Karpas-422 (cell line): ENCODE measurements at regions not wholly inside any gene's neighbourhood (a gene's known extent, or its start where the extent isn't known, plus 50 kb on each side); places are given as distances from the start of the nearest gene placed in this dataset.
"Not testable (repeated sequence)": the region's sequence is repeated elsewhere in the genome, so short reads cannot be mapped to it uniquely, and the experiment has no call there.

Experiments used
- DNase-seq: peaks from one replicate; pipeline ENCODE4 v3.0.0-alpha.2; 2015
- H2AFZ ChIP-seq: fragments of 200-600 bp; sonication (generic); 2 replicates; pipeline ENCODE4 v1.6.1; 2014; ENCODE audit warnings: antibody characterized with exemption, low read length, mixed read lengths
- H3K27ac ChIP-seq: fragments of 200-600 bp; sonication (generic); 2 replicates; pipeline ENCODE4 v1.5.1; 2014; ENCODE audit warnings: mild to moderate bottlenecking, low read length, moderate library complexity
- H3K27me3 ChIP-seq: fragments of 200-600 bp; sonication (generic); 2 replicates; pipeline ENCODE4 v1.6.1; 2014; ENCODE audit warnings: low read length, mixed read lengths
- H3K36me3 ChIP-seq: fragments of 200-600 bp; sonication (generic); 2 replicates; pipeline ENCODE4 v1.6.1; 2014; ENCODE audit warnings: low read length, mixed read lengths; ENCODE audit not compliant: insufficient read depth
- H3K4me1 ChIP-seq: fragments of 200-600 bp; sonication (generic); 2 replicates; pipeline ENCODE4 v1.6.1; 2014; ENCODE audit warnings: mild to moderate bottlenecking, low read length, mixed read lengths
- H3K4me2 ChIP-seq: fragments of 200-600 bp; sonication (generic); 2 replicates; pipeline ENCODE4 v1.6.1; 2014; ENCODE audit warnings: low read length, low read depth, mild to moderate bottlenecking; ENCODE audit not compliant: poor library complexity, severe bottlenecking
- H3K4me3 ChIP-seq: fragments of 200-600 bp; sonication (generic); 2 replicates; pipeline ENCODE4 v1.5.1; 2014; ENCODE audit warnings: mild to moderate bottlenecking, antibody characterized with exemption, low read length, mixed read lengths
- H3K79me2 ChIP-seq: fragments of 200-600 bp; sonication (generic); 2 replicates; pipeline ENCODE4 v1.6.1; 2014; ENCODE audit warnings: mild to moderate bottlenecking, low read length, mixed read lengths
- H3K9ac ChIP-seq: fragments of 200-600 bp; sonication (generic); 2 replicates; pipeline ENCODE4 v1.6.0; 2014; ENCODE audit warnings: low read length
- H3K9me2 ChIP-seq: fragments of 200-600 bp; sonication (generic), shearing (Covaris generic); replicated peaks from 2 replicates; pipeline ENCODE4 v1.6.0; 2014; ENCODE audit warnings: mild to moderate bottlenecking, low read length, moderate library complexity; ENCODE audit not compliant: insufficient read depth
- H3K9me3 ChIP-seq: fragments of 300-700, 200-600 bp; sonication (generic); 2 replicates; pipeline ENCODE4 v1.6.1; 2014; ENCODE audit warnings: low read length, mixed read lengths
- H4K20me1 ChIP-seq: fragments of 200-600 bp; sonication (generic); 2 replicates; pipeline ENCODE4 v1.6.1; 2014; ENCODE audit warnings: mild to moderate bottlenecking, antibody characterized with exemption, low read length, low read depth; ENCODE audit not compliant: insufficient read depth

DNA sequence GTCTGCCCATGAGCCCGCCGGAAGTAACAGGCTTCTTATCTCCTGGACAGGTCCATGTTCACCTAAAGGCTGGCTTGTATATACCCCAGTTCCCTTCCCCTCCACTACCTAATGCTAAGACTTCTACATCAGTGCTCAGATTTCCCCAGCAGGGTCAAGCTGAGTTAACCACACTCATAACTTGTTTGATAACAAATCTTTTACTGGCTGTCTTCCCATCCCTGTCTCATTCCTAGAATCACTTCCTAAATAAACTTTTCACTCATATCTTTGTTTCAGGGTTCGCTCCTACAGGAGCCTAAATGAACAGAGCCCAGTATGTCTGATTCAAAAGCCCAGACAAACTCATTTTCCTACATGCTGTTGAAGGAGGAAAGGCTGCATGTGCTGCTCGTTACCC is 94.0 kb upstream of the SOX11 start:
- Histone ChIP-seq H2AFZ (no peak overlapping the region), H3K4me2 (no peak overlapping the region), H3K27ac (no peak overlapping the region), H3K4me3 (no peak overlapping the region), H3K79me2 (no peaks in the 10 kb centered on the region), H3K4me1 (no peaks in the 10 kb centered on the region; the same call in 1 of the 2 replicates), H4K20me1 (no peaks in the 10 kb centered on the region), H3K36me3 (no peaks in the 10 kb centered on the region), H3K9ac (no peak overlapping the region), H3K9me2 (no peaks in the 10 kb centered on the region), H3K9me3 (no peaks in the 10 kb centered on the region), H3K27me3 (no peaks in the 10 kb centered on the region)
- DNase-seq, result no peak

DNA sequence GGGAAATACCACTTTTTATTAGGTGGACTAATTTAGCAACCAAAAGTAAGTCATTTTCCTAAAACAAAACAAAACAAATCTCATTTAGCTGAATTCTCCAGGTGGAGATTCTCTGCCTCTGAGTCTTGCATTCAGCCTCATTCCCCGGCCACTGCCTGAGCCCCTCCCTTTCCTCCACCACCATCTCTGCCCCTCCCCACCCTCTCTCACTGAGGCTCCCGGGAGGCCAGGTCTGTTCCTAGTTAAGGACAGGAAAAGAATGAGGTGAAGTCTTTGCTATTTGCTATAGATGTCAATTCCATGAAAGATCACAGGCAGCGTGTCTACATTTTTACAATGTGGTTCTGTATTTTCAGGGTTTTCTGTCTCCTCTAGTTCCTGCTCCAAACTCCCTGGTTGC is 83.0 kb upstream of the SOX11 start:
- Histone ChIP-seq H3K4me3 (no peak overlapping the region), H2AFZ (no peak overlapping the region), H3K27ac (no peak overlapping the region), H3K4me2 (no peak overlapping the region), H3K9ac (no peak overlapping the region), H3K4me1 (no peaks in the 10 kb centered on the region), H3K36me3 (no peaks in the 10 kb centered on the region), H3K27me3 (no peaks in the 10 kb centered on the region), H4K20me1 (no peaks in the 10 kb centered on the region), H3K9me2 (no peaks in the 10 kb centered on the region), H3K79me2 (no peaks in the 10 kb centered on the region), H3K9me3 (no peaks in the 10 kb centered on the region)
- no peak for DNase-seq

- Histone ChIP-seq H3K4me1 (no peaks in the 10 kb centered on the region), H3K27me3 (no peaks in the 10 kb centered on the region), H3K4me3 (no peak overlapping the region), H3K79me2 (no peaks in the 10 kb centered on the region), H3K36me3 (no peaks in the 10 kb centered on the region), H2AFZ (no peak overlapping the region), H3K9me3 (no peaks in the 10 kb centered on the region), H3K4me2 (no peak overlapping the region), H4K20me1 (no peaks in the 10 kb centered on the region), H3K27ac (no peak overlapping the region), H3K9me2 (no peaks in the 10 kb centered on the region), H3K9ac (no peak overlapping the region)
- DNase-seq, result no peak
Measured at GRCh38 chr2:5612666-5613065, 79.5 kb upstream of the SOX11 start.

- no peaks in the 10 kb centered on the region for H3K9me2 ChIP-seq
- H3K27me3 ChIP-seq, result no peaks in the 10 kb centered on the region
- no peaks in the 10 kb centered on the region for H3K36me3 ChIP-seq
- no peaks in the 10 kb centered on the region for H4K20me1 ChIP-seq
- H3K4me2 ChIP-seq, result no peak overlapping the region
- H3K9me3 ChIP-seq, result no peaks in the 10 kb centered on the region
- H3K4me1 ChIP-seq, result no peaks in the 10 kb centered on the region
- no peak overlapping the region for H3K27ac ChIP-seq
- H3K9ac ChIP-seq, result no peak overlapping the region
- no peak overlapping the region for H2AFZ ChIP-seq
- DNase-seq, result no peak
- H3K79me2 ChIP-seq, result no peaks in the 10 kb centered on the region
- H3K4me3 ChIP-seq, result no peak overlapping the region
Measured at GRCh38 chr2:5616019-5616418, 76.2 kb upstream of the SOX11 start.

GRCh38 chr2:5617358-5617757 is 74.8 kb upstream of the SOX11 start:
- Histone ChIP-seq H3K9me3 (no peaks in the 10 kb centered on the region), H3K9me2 (no peaks in the 10 kb centered on the region), H3K9ac (no peak overlapping the region), H3K36me3 (no peaks in the 10 kb centered on the region), H3K27me3 (no peaks in the 10 kb centered on the region), H3K4me3 (no peak overlapping the region), H4K20me1 (no peaks in the 10 kb centered on the region), H3K4me1 (no peaks in the 10 kb centered on the region), H2AFZ (no peak overlapping the region), H3K79me2 (no peaks in the 10 kb centered on the region), H3K27ac (no peak overlapping the region), H3K4me2 (no peak overlapping the region)
- DNase-seq, result no peak

DNA sequence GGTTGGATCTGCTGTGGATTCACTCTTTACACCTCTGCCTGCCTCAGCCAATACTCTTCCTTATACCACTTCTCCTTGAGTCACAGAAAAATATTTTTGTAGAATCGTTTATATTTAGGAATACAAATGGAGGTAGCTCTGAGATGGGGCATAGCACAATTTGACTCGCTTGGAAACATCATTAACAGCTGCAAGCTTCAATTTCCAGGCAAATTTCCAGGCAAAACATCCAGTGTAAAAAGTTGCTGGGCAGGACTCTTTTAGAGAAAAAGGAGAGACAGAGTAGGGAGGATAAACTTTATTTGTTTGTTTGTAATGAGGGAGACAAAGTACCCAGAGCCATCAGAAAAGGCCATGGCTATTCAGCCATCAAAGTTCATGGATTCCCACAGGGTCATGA is 74.4 kb upstream of the SOX11 start:
- no peak overlapping the region for H2AFZ ChIP-seq
- no peaks in the 10 kb centered on the region for H3K4me1 ChIP-seq
- H3K27ac ChIP-seq, result no peak overlapping the region
- no peak overlapping the region for H3K9ac ChIP-seq
- no peaks in the 10 kb centered on the region for H3K9me2 ChIP-seq
- no peaks in the 10 kb centered on the region for H3K36me3 ChIP-seq
- H3K9me3 ChIP-seq, result no peaks in the 10 kb centered on the region
- no peak for DNase-seq
- no peaks in the 10 kb centered on the region for H3K79me2 ChIP-seq
- no peak overlapping the region for H3K4me2 ChIP-seq
- H3K4me3 ChIP-seq, result no peak overlapping the region
- H4K20me1 ChIP-seq, result no peaks in the 10 kb centered on the region
- no peaks in the 10 kb centered on the region for H3K27me3 ChIP-seq

- Histone ChIP-seq H3K36me3 (no peaks in the 10 kb centered on the region), H3K27me3 (no peaks in the 10 kb centered on the region), H3K27ac (no peak overlapping the region), H3K4me1 (no peaks in the 10 kb centered on the region), H2AFZ (no peak overlapping the region), H3K9me3 (no peaks in the 10 kb centered on the region), H3K79me2 (no peaks in the 10 kb centered on the region), H3K4me3 (no peak overlapping the region), H3K9me2 (no peaks in the 10 kb centered on the region), H3K9ac (no peak overlapping the region), H3K4me2 (no peak overlapping the region), H4K20me1 (no peaks in the 10 kb centered on the region)
- DNase-seq, result no peak
Measured at GRCh38 chr2:5618271-5618670, 73.9 kb upstream of the SOX11 start.

GRCh38 chr2:5625556-5626065 is 66.6 kb upstream of the SOX11 start:
- not testable (repeated sequence) for H3K27ac ChIP-seq, H3K79me2 ChIP-seq, DNase-seq, H3K9me3 ChIP-seq, H2AFZ ChIP-seq, H3K4me2 ChIP-seq, H3K4me3 ChIP-seq, H3K9ac ChIP-seq, H3K36me3 ChIP-seq, H4K20me1 ChIP-seq, H3K27me3 ChIP-seq, H3K9me2 ChIP-seq, H3K4me1 ChIP-seq

DNA sequence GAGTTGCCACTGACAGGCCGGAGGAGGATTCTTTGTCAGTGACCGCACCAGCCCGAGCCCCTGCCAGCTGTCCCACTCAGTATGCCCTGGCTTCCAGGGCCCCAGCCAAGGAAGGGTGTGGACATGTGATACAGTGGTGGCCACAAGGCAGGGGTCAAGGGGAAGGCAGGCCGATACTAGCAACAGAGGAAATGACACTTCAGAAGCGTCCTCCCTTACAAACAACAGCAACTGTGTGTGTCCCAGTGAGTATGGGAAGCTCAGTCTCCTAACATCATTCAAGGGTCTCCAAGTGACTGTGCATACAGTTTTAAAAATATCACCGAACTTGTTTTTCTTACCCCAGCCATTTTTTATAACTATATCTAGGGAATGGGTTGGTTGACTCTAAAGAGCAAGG is 63.7 kb upstream of the SOX11 start:
- H4K20me1 ChIP-seq, H3K36me3 ChIP-seq, H3K9me2 ChIP-seq, H3K4me2 ChIP-seq, H3K27me3 ChIP-seq, H3K27ac ChIP-seq, H3K9me3 ChIP-seq, DNase-seq, H3K9ac ChIP-seq, H3K79me2 ChIP-seq, H3K4me1 ChIP-seq, H2AFZ ChIP-seq, H3K4me3 ChIP-seq: not testable (repeated sequence)
